HUES6 (cell line): ENCODE measurements at regions not wholly inside any gene's neighbourhood (a gene's known extent, or its start where the extent isn't known, plus 50 kb on each side); places are given as distances from the start of the nearest gene placed in this dataset.
"Not testable (repeated sequence)": the region's sequence is repeated elsewhere in the genome, so short reads cannot be mapped to it uniquely, and the experiment has no call there.

Experiments
- H3K27ac ChIP-seq: 2 replicates; pipeline ENCODE4 v1.7.0; 2013; ENCODE audit warnings: low read depth, mild to moderate bottlenecking, low read length, inconsistent platforms
- H3K27me3 ChIP-seq: 2 replicates; pipeline ENCODE4 v1.6.1; 2013; ENCODE audit warnings: low read length; ENCODE audit not compliant: control insufficient read depth, insufficient read depth
- H3K36me3 ChIP-seq: 2 replicates; pipeline ENCODE4 v1.6.1; 2013; ENCODE audit warnings: low read length; ENCODE audit not compliant: control insufficient read depth, insufficient read depth
- H3K4me1 ChIP-seq: 2 replicates; pipeline ENCODE4 v1.6.1; 2013; ENCODE audit warnings: low read length; ENCODE audit not compliant: control insufficient read depth, insufficient read depth
- H3K4me3 ChIP-seq: 2 replicates; pipeline ENCODE4 v1.5.1; 2013; ENCODE audit warnings: low read depth, low read length
- H3K9ac ChIP-seq: one replicate; pipeline ENCODE4 v1.6.1; 2013; ENCODE audit warnings: mild to moderate bottlenecking, low read length
- H3K9me3 ChIP-seq: 2 replicates; pipeline ENCODE4 v1.6.1; 2013; ENCODE audit warnings: low read depth, low read length; ENCODE audit not compliant: control insufficient read depth, insufficient read depth

GRCh38 chr3:22732641-22733040, 470.5 kb upstream of the UBE2E2 start:
- H3K9ac ChIP-seq: no peak overlapping the region
- H3K4me3 ChIP-seq: no peak overlapping the region
- peaks cover 6% of the 10 kb centered on the region; the same call in 1 of the 2 replicates for H3K9me3 ChIP-seq
- H3K36me3 ChIP-seq: no peaks in the 10 kb centered on the region
- H3K27me3 ChIP-seq: no peaks in the 10 kb centered on the region
- H3K27ac ChIP-seq: peak overlapping the region; percentile 35; the same call in 1 of the 2 replicates
- peaks cover 3% of the 10 kb centered on the region; the same call in 1 of the 2 replicates for H3K4me1 ChIP-seq

- no peaks in the 10 kb centered on the region for H3K36me3 ChIP-seq
- no peak overlapping the region for H3K9ac ChIP-seq
- no peak overlapping the region for H3K4me3 ChIP-seq
- peaks cover 3% of the 10 kb centered on the region; the same call in 1 of the 2 replicates for H3K4me1 ChIP-seq
- peaks cover 6% of the 10 kb centered on the region; the same call in 1 of the 2 replicates for H3K9me3 ChIP-seq
- H3K27ac ChIP-seq: peak overlapping the region; percentile 37; the same call in 1 of the 2 replicates
- H3K27me3 ChIP-seq: no peaks in the 10 kb centered on the region
Observed at GRCh38 chr3:22734207-22734606, 468.9 kb upstream of the UBE2E2 start.

- Histone ChIP-seq H3K9me3 (peaks cover 6% of the 10 kb centered on the region; the same call in 1 of the 2 replicates), H3K4me1 (peaks cover 3% of the 10 kb centered on the region; the same call in 1 of the 2 replicates), H3K27me3 (no peaks in the 10 kb centered on the region), H3K36me3 (no peaks in the 10 kb centered on the region), H3K4me3 (no peak overlapping the region), H3K9ac (no peak overlapping the region), H3K27ac (no peak overlapping the region)
Observed at GRCh38 chr3:22734756-22735155, 468.4 kb upstream of the UBE2E2 start.

- peaks cover 6% of the 10 kb centered on the region; the same call in 1 of the 2 replicates for H3K9me3 ChIP-seq
- peaks cover 3% of the 10 kb centered on the region; the same call in 1 of the 2 replicates for H3K4me1 ChIP-seq
- no peaks in the 10 kb centered on the region for H3K36me3 ChIP-seq
- no peak overlapping the region for H3K27ac ChIP-seq
- no peak overlapping the region for H3K9ac ChIP-seq
- H3K4me3 ChIP-seq: no peak overlapping the region
- H3K27me3 ChIP-seq: no peaks in the 10 kb centered on the region
Observed at GRCh38 chr3:22735373-22735772, 467.8 kb upstream of the UBE2E2 start.

GRCh38 chr3:22743386-22743785, 459.7 kb upstream of the UBE2E2 start:
- H3K4me1 ChIP-seq, H3K27me3 ChIP-seq, H3K9me3 ChIP-seq, H3K36me3 ChIP-seq, H3K27ac ChIP-seq: not testable (repeated sequence)
- Histone ChIP-seq H3K4me3 (peak overlapping the region; percentile 49; the same call in 1 of the 2 replicates), H3K9ac (peak overlapping the region; percentile 64)

GRCh38 chr3:22745321-22745720, 457.8 kb upstream of the UBE2E2 start:
- no peak overlapping the region for H3K27ac ChIP-seq
- no peaks in the 10 kb centered on the region for H3K27me3 ChIP-seq
- H3K9ac ChIP-seq: no peak overlapping the region
- no peaks in the 10 kb centered on the region for H3K36me3 ChIP-seq
- H3K4me1 ChIP-seq: no peaks in the 10 kb centered on the region
- H3K4me3 ChIP-seq: no peak overlapping the region
- no peaks in the 10 kb centered on the region for H3K9me3 ChIP-seq

- Histone ChIP-seq H3K9ac (no peak overlapping the region), H3K27me3 (no peaks in the 10 kb centered on the region), H3K4me3 (no peak overlapping the region), H3K4me1 (no peaks in the 10 kb centered on the region), H3K9me3 (no peaks in the 10 kb centered on the region), H3K27ac (no peak overlapping the region), H3K36me3 (no peaks in the 10 kb centered on the region)
Observed at GRCh38 chr3:22746221-22746620, 456.9 kb upstream of the UBE2E2 start.

- no peaks in the 10 kb centered on the region for H3K27me3 ChIP-seq
- no peaks in the 10 kb centered on the region for H3K9me3 ChIP-seq
- no peak overlapping the region for H3K27ac ChIP-seq
Observed at GRCh38 chr3:22748453-22749045, 454.6 kb upstream of the UBE2E2 start.

GRCh38 chr3:22759636-22760310, 443.4 kb upstream of the UBE2E2 start:
- no peak overlapping the region for H3K9ac ChIP-seq
- H3K27me3 ChIP-seq: no peaks in the 10 kb centered on the region
- H3K9me3 ChIP-seq: peaks cover 9% of the 10 kb centered on the region
- no peaks in the 10 kb centered on the region for H3K4me1 ChIP-seq
- H3K4me3 ChIP-seq: no peak overlapping the region
- H3K27ac ChIP-seq: no peak overlapping the region
- H3K36me3 ChIP-seq: no peaks in the 10 kb centered on the region

More at GRCh38 chr3:22748453-22749045, 454.6 kb upstream of the UBE2E2 start:
- H3K9ac ChIP-seq: no peak overlapping the region
- no peak overlapping the region for H3K4me3 ChIP-seq
- H3K36me3 ChIP-seq: no peaks in the 10 kb centered on the region
- H3K4me1 ChIP-seq: no peaks in the 10 kb centered on the region

GRCh38 chr3:22765679-22766078, 437.4 kb upstream of the UBE2E2 start:
- Histone ChIP-seq H3K4me1 (no peaks in the 10 kb centered on the region), H3K9me3 (peaks cover 15% of the 10 kb centered on the region), H3K27ac (no peak overlapping the region), H3K4me3 (no peak overlapping the region), H3K9ac (no peak overlapping the region), H3K27me3 (no peaks in the 10 kb centered on the region), H3K36me3 (no peaks in the 10 kb centered on the region)

- Histone ChIP-seq H3K4me3 (no peak overlapping the region), H3K27ac (no peak overlapping the region), H3K9ac (no peak overlapping the region), H3K4me1 (no peaks in the 10 kb centered on the region), H3K27me3 (no peaks in the 10 kb centered on the region), H3K9me3 (peaks cover 7% of the 10 kb centered on the region), H3K36me3 (no peaks in the 10 kb centered on the region)
Observed at GRCh38 chr3:22777834-22778233, 425.3 kb upstream of the UBE2E2 start.
